GM18909 (cell line): ENCODE measurements at regions not wholly inside any gene's neighbourhood (a gene's known extent, or its start where the extent isn't known, plus 50 kb on each side); places are given as distances from the start of the nearest gene placed in this dataset.

Experiments used
- ATAC-seq: cut with Tn5 transposase; IDR thresholded peaks from one replicate; pipeline ENCODE4 v1.9.1; 2021; ENCODE audit warnings: mild to moderate bottlenecking; ENCODE audit not compliant: unreplicated experiment, poor library complexity

GRCh38 chr7:131251371-131251770 is 76.3 kb upstream of the MKLN1 start:
- ATAC-seq, result no peak

GRCh38 chr7:131252976-131253375 is 74.7 kb upstream of the MKLN1 start:
- no peak for ATAC-seq

GRCh38 chr7:131254211-131254610 is 73.5 kb upstream of the MKLN1 start:
- no peak for ATAC-seq

GRCh38 chr7:131255242-131255641 is 72.4 kb upstream of the MKLN1 start:
- no peak for ATAC-seq

- no peak for ATAC-seq
These were observed 66.1 kb upstream of the MKLN1 start for GRCh38 chr7:131261476-131261994.

- ATAC-seq, result no peak
These were observed 62.4 kb upstream of the MKLN1 start for GRCh38 chr7:131265227-131265626.

GRCh38 chr7:131267631-131268030 is 60.0 kb upstream of the MKLN1 start:
- ATAC-seq, result no peak

GRCh38 chr7:131268906-131269305 is 58.8 kb upstream of the MKLN1 start:
- ATAC-seq, result no peak

GRCh38 chr7:131272086-131272485 is 55.6 kb upstream of the MKLN1 start:
- ATAC-seq, result no peak

- ATAC-seq, result no peak
These were observed 52.7 kb upstream of the MKLN1 start for GRCh38 chr7:131274986-131275385.

- ATAC-seq, result no peak
These were observed 51.5 kb upstream of the MKLN1 start for GRCh38 chr7:131276190-131276589.

- no peak for ATAC-seq
These were observed 50.9 kb upstream of the MKLN1 start for GRCh38 chr7:131276748-131277147.
